ENCODE measurements at regions not wholly inside any gene's neighbourhood (a gene's known extent, or its start where the extent isn't known, plus 50 kb on each side); places are given as distances from the start of the nearest gene placed in this dataset.
"Not testable (repeated sequence)": the region's sequence is repeated elsewhere in the genome, so short reads cannot be mapped to it uniquely, and the experiment has no call there.

GRCh38 chr5:62824936-62825335, 246.3 kb downstream of the LRRC70 start:
- no peak for DNase-seq

DNA sequence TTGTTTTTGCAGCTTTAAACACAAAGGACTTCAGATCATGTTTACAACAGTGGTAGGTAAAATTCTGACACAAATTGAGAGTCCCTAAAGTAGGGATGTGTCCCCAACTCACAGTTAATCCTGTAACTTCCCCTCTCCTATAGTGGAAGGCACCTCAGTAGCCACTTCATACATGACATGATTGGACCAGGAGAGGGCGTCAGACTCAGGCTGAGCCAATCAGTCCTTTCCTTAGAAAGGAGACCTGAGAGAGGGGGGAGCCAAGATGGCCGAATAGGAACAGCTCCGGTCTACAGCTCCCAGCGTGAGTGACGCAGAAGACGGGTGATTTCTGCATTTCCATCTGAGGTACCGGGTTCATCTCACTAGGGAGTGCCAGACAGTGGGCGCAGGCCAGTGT, 238.4 kb downstream of the LRRC70 start:
- not testable (repeated sequence) for DNase-seq

- DNase-seq, result no peak
These were observed 236.4 kb downstream of the LRRC70 start for GRCh38 chr5:62814991-62815390.

GRCh38 chr5:62812621-62813255, 234.1 kb downstream of the LRRC70 start:
- no peak for DNase-seq

DNA sequence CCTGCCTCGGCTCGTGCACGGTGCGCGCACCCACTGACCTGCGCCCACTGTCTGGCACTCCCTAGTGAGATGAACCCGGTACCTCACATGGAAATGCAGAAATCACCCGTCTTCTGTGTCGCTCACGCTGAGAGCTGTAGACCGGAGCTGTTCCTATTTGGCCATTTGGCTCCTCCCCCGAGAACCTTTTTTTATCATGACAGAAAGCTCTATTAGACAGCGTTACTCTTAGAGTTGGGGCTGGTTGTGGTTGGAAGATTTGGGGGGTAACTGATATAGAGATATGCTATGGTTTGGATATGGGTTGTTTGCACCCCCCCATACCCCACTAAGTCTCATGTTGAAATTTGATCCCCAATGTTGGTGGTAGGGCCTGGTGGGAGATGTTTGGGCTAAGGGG, 226.2 kb downstream of the LRRC70 start:
- DNase-seq, result not testable (repeated sequence)

DNA sequence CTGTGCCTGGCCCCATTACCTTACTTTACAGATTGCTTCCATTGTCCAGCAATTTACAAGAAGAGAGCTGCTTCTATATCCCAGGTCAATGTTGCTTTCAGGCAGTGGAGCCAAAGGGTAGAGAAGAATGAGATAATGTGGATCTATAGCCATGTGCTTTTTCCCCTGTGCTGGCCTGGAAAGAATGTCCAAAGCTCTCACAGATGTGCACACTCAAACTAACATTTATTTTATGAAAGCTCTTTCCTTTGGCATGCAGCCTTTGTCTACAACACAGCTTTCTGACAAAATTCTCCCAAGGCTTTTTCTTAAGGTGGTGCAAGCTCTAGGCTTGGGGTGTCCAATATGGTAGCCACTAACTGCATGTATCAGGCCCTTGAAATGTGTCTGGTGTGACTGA, 217.3 kb downstream of the LRRC70 start:
- DNase-seq, result no peak

- no peak for DNase-seq
These were observed 215.8 kb downstream of the LRRC70 start for GRCh38 chr5:62794456-62794855.

GRCh38 chr5:62791059-62791458, 212.4 kb downstream of the LRRC70 start:
- no peak for DNase-seq

DNA sequence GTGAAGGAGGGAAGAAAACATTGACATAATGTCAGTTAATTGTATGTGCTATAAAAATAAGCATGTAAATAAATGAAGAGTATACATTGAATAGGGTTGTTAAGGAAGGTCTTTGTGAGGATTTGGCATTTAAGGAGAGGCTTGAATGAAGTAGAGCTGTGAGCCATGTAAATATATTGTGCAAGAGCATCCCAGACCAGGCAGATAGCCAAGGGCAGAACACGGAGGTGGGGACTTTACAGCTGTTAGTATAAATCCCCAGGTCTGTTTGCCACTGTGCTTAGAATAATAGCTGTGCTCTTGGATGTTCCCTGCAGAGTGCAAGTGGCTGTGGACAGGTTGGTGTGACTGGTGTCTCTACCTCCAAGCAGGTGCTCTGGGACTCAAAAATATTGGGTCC, 211.7 kb downstream of the LRRC70 start:
- DNase-seq, result no peak

- DNase-seq, result no peak
These were observed 207.5 kb downstream of the LRRC70 start for GRCh38 chr5:62786099-62786498.

- DNase-seq, result no peak
These were observed 207.0 kb downstream of the LRRC70 start for GRCh38 chr5:62785588-62785987.

GRCh38 chr5:62783374-62784057, 204.9 kb downstream of the LRRC70 start:
- DNase-seq, result no peak

DNA sequence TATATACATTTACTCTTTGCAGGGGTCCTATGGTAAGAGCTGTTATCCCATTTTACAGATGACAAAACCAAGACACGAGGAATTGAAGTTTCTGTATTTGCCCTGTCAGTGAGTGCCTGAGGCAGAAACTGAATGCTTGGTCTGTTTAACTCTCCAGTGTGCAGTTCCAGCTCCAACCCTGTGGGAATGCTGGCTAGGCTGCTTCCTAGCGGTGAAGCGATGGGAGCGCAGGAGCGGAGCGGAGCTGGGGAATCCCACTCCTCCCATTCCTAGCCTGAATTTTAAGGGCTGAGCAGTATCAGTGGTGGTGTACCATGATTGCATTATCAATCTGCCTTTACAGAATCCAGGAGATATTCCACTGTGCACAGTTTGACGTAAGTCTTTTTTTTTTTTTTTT, 202.3 kb downstream of the LRRC70 start:
- no peak for DNase-seq

DNA sequence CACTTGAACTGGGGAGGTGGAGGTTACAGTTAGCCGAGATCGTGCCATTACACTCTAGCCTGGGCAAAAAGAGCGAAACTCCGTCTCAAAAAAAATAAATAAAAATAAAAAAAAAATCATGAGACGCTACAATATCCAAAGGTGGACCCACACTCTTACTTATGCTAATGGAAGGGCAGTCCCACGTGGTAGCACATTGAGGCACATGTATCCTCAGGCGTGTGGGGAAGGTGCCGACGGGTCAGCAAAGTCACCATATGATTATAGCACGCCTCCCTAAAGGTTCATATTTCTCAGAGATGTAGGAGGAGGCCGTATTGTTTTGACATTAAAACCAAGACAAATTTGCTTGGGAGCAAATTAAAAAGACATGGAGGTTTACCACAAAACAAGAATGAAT, 201.6 kb downstream of the LRRC70 start:
- no peak for DNase-seq

- no peak for DNase-seq
These were observed 200.4 kb downstream of the LRRC70 start for GRCh38 chr5:62779010-62779422.

- no peak for DNase-seq
These were observed 199.8 kb downstream of the LRRC70 start for GRCh38 chr5:62778316-62779009.

- DNase-seq, result not testable (repeated sequence)
These were observed 198.5 kb downstream of the LRRC70 start for GRCh38 chr5:62777081-62777480.

DNA sequence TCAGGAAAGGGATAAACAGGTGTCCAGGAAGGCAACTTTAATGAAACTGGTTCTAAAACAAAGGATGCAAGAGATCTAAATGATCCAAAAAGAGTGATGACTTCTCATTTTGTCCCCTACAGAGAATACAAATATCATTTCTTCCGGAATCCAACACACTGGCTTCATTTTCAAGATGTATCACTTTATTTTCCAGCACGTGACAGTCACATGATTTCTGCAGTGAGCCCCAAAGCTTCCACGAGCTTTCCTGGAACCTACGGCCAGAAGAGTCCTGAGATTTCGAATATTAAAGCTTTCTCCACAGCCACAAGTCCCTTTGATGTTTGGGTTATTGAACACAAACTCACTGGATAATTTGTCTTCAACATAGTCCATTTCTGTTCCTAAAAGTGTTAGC, 198.0 kb downstream of the LRRC70 start:
- not testable (repeated sequence) for DNase-seq

DNA sequence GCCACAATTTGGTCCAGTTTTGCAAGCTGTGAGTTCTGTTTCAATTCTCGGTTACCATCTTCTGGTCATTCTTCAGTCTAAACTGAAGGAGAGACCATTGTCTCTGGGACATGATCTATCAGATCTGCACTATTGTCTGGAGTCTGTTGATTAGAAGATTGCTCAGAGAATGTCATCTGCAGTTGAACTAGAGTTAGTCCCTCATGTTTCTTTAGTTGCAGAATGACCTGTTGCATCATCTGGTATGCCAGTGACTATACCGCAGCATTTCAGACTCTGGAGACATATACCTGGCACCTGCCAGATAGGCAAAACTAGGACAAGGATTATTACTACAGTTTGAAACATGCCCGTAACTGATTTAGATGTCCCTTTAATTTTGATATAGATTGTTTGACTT, 194.8 kb downstream of the LRRC70 start:
- DNase-seq, result no peak

DNA sequence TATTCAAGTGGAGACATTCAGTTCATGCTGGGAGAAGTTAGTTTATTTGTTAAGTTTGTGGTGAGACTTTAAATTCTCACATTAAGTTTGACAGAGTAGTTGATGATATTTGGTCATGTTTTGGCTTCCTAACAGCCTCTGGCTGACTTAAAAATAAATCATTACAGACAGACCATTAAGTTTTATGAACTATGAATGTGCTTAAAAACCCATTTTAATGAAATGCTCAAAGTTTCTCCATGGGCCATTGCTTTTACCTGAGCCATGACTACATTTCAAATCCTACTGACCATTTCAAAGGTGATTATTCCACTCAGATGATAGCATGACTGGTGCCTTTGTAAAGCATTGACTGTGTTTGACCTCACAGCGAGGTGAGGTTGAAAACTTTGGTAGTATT, 192.7 kb downstream of the LRRC70 start:
- DNase-seq, result no peak

GRCh38 chr5:62767650-62768049, 189.0 kb downstream of the LRRC70 start:
- DNase-seq, result no peak

- no peak for DNase-seq
These were observed 188.5 kb downstream of the LRRC70 start for GRCh38 chr5:62767077-62767476.

- DNase-seq, result no peak
These were observed 183.9 kb downstream of the LRRC70 start for GRCh38 chr5:62762503-62762902.

GRCh38 chr5:62757686-62758085, 179.1 kb downstream of the LRRC70 start:
- not testable (repeated sequence) for DNase-seq
